K562 (cell line): ENCODE measurements at regions not wholly inside any gene's neighbourhood (a gene's known extent, or its start where the extent isn't known, plus 50 kb on each side); places are given as distances from the start of the nearest gene placed in this dataset.

Experiments
- FOXM1 ChIP-seq, 2 experiments: fragments of 450-650 bp in 1 of 2; sonication (generic) in 1 of 2; formaldehyde crosslinking in 1 of 2; IDR thresholded peaks; 2 replicates each; pipeline versions ENCODE4 v1.6.1 to v1.9.0; 2017 to 2022; ENCODE audit warnings: low read depth in 2 of 2, mild to moderate bottlenecking in 2 of 2, missing genetic modification reagents in 1 of 2, moderate library complexity in 1 of 2
- GATAD2B ChIP-seq: fragments of 450-650 bp; IDR thresholded peaks from 2 replicates; pipeline ENCODE4 v1.6.1; 2017; ENCODE audit warnings: mild to moderate bottlenecking, borderline replicate concordance
- HNRNPK ChIP-seq: fragments of 200-400 bp; formaldehyde crosslinking; IDR thresholded peaks from one replicate; pipeline ENCODE4 v1.6.1; 2018; ENCODE audit warnings: mild to moderate bottlenecking, low read depth, low read length; ENCODE audit not compliant: poor library complexity, severe bottlenecking
- PPARD ChIP-seq: fragments of 250-450 bp; sonication (Bioruptor Pico); IDR thresholded peaks from 2 replicates; pipeline ENCODE4 v1.8.0; 2022; ENCODE audit warnings: inconsistent platforms, mild to moderate bottlenecking, moderate library complexity
- RAD21 ChIP-seq, 2 experiments: fragments of 250-450 bp in 1 of 2; fragments of 450-650 bp in 1 of 2; sonication (Bioruptor Pico) in 1 of 2; formaldehyde crosslinking in 1 of 2; IDR thresholded peaks in 1 of 2; conservative IDR thresholded peaks in 1 of 2; 2 replicates each; pipeline versions ENCODE4 v1.4.0 to v1.8.0; 2020 to 2022; ENCODE audit warnings: mild to moderate bottlenecking in 2 of 2, moderate library complexity in 1 of 2
- TAF1 ChIP-seq: IDR thresholded peaks from 2 replicates; pipeline ENCODE4 v1.6.1; 2011; ENCODE audit warnings: mild to moderate bottlenecking, low read length, moderate library complexity; ENCODE audit not compliant: insufficient read depth, control insufficient read depth, severe bottlenecking; ENCODE audit errors: extremely low read depth
- ZNF253 ChIP-seq: fragments of 250-450 bp; sonication (Bioruptor Pico); conservative IDR thresholded peaks from 2 replicates; pipeline ENCODE4 v1.6.1; 2021; ENCODE audit warnings: mild to moderate bottlenecking
- TF ChIP-seq, protein P1 (sequence below), 3 experiments: IDR thresholded peaks in 2 of 3; conservative IDR thresholded peaks in 1 of 3; 2 replicates each; pipeline ENCODE4 v1.5.1; 2011 to 2012; ENCODE audit warnings: low read length in 3 of 3, mild to moderate bottlenecking in 3 of 3, control low read depth in 2 of 3, improper control_type of control experiment in 1 of 3, inconsistent platforms in 1 of 3, low read depth in 1 of 3, mixed read lengths in 1 of 3, moderate library complexity in 1 of 3; ENCODE audit not compliant: insufficient read depth in 2 of 3

DNA sequence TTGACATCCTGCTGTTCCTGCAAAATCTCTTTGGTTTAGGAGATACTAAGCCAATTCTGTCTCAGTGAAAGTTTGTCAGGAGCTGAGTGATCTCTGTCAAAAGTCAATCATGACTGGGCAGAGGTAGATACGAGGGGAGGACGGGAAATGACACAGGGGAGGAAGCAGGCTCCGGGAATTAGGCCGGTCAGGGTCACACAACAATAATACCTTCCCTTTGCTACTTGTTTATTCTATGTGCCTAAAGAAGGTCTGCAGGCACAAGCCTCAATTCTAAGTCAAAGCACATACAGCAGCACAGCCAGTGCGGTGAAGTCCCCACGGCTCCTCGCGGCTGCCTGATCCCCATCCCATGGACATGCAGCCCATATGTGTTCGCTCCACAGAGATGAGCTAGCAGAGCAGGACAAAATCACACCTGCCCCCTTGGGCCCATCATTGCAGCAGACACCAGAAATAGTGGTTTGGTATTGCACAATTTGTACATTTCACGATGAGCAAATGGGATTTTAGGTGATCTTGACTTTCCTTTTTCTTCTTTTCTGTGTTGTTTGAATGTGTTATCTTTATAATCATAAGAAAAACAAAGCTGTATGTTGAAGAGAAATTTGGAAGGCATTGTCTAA lies 141.4 kb downstream of the VAPA start:
- TF ChIP-seq PPARD (CRISPR knock-in tag) (no peak), ZNF253 (CRISPR knock-in tag) (no peak), FOXM1 (IDR thresholded peaks at IDR 0.05; ENCODE audit: low read depth) (no peak), FOXM1 (CRISPR knock-in tag; IDR thresholded peaks at IDR 0.05; ENCODE audit: low read depth) (no peak), RAD21 (CRISPR knock-in tag; conservative IDR thresholded peaks at IDR 0.05 in 1 of 2, IDR thresholded peaks at IDR 0.05 in 1 of 2) (no peak), GATAD2B (no peak), HNRNPK (no peak), TAF1 (no peak)
- TF ChIP-seq, protein P1, sequence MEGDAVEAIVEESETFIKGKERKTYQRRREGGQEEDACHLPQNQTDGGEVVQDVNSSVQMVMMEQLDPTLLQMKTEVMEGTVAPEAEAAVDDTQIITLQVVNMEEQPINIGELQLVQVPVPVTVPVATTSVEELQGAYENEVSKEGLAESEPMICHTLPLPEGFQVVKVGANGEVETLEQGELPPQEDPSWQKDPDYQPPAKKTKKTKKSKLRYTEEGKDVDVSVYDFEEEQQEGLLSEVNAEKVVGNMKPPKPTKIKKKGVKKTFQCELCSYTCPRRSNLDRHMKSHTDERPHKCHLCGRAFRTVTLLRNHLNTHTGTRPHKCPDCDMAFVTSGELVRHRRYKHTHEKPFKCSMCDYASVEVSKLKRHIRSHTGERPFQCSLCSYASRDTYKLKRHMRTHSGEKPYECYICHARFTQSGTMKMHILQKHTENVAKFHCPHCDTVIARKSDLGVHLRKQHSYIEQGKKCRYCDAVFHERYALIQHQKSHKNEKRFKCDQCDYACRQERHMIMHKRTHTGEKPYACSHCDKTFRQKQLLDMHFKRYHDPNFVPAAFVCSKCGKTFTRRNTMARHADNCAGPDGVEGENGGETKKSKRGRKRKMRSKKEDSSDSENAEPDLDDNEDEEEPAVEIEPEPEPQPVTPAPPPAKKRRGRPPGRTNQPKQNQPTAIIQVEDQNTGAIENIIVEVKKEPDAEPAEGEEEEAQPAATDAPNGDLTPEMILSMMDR (IDR thresholded peaks at IDR 0.05 in 2 of 3, conservative IDR thresholded peaks at IDR 0.05 in 1 of 3; ENCODE audit: insufficient read depth in 2 of 3, low read depth in 1 of 3, low read length in 3 of 3): no peak
